OCI-LY1 (cell line): ENCODE measurements at regions not wholly inside any gene's neighbourhood (a gene's known extent, or its start where the extent isn't known, plus 50 kb on each side); places are given as distances from the start of the nearest gene placed in this dataset.

ENCODE experiments used
- H2AFZ ChIP-seq: fragments of 200-600 bp; sonication (generic), shearing (Covaris generic); 2 replicates; pipeline ENCODE4 v1.6.0; 2014; ENCODE audit warnings: antibody characterized with exemption, mild to moderate bottlenecking, low read length
- H3F3A ChIP-seq: fragments of 200-600 bp; sonication (generic), shearing (Covaris generic); 2 replicates; pipeline ENCODE4 v1.6.0; 2014; ENCODE audit warnings: mild to moderate bottlenecking, antibody characterized with exemption, low read length, moderate library complexity; ENCODE audit not compliant: insufficient read depth
- H3K27ac ChIP-seq: fragments of 200-600 bp; sonication (generic); 2 replicates; pipeline ENCODE4 v1.5.1; 2014; ENCODE audit warnings: low read length, mixed run types, mild to moderate bottlenecking, low read depth; ENCODE audit not compliant: poor library complexity, severe bottlenecking
- H3K27me3 ChIP-seq: fragments of 200-600 bp; sonication (generic); 2 replicates; pipeline ENCODE4 v1.6.0; 2014; ENCODE audit warnings: antibody characterized with exemption, mild to moderate bottlenecking, low read length, moderate library complexity; ENCODE audit not compliant: insufficient read depth
- H3K36me3 ChIP-seq: fragments of 200-600 bp; sonication (generic); 2 replicates; pipeline ENCODE4 v1.6.1; 2014; ENCODE audit warnings: mild to moderate bottlenecking, antibody characterized with exemption, low read length, moderate library complexity, mixed read lengths; ENCODE audit not compliant: insufficient read depth
- H3K4me1 ChIP-seq: fragments of 200-600 bp; sonication (generic); 2 replicates; pipeline ENCODE4 v1.5.1; 2014; ENCODE audit warnings: mild to moderate bottlenecking, low read length, moderate library complexity; ENCODE audit not compliant: insufficient read depth, severe bottlenecking
- H3K4me2 ChIP-seq: fragments of 200-600 bp; sonication (generic), shearing (Covaris generic); 2 replicates; pipeline ENCODE4 v1.6.1; 2014; ENCODE audit warnings: low read length
- H3K4me3 ChIP-seq: fragments of 200-600 bp; sonication (generic); 2 replicates; pipeline ENCODE4 v1.5.1; 2014; ENCODE audit warnings: low read length, low read depth, mild to moderate bottlenecking, mixed read lengths; ENCODE audit not compliant: poor library complexity, severe bottlenecking
- H3K79me2 ChIP-seq: fragments of 200-600 bp; shearing (Covaris generic); 2 replicates; pipeline ENCODE4 v1.6.1; 2016; ENCODE audit warnings: mixed run types, low read length, mixed read lengths; ENCODE audit not compliant: insufficient read depth
- H3K9ac ChIP-seq: fragments of 200-600 bp; sonication (generic), shearing (Covaris generic); 2 replicates; pipeline ENCODE4 v1.6.1; 2014; ENCODE audit warnings: mild to moderate bottlenecking, low read length, mixed read lengths
- H3K9me2 ChIP-seq: fragments of 200-600 bp; sonication (generic), shearing (Covaris generic); 2 replicates; pipeline ENCODE4 v1.6.1; 2014; ENCODE audit warnings: low read depth, mild to moderate bottlenecking, low read length, mixed read lengths
- H3K9me3 ChIP-seq: fragments of 200-600 bp; shearing (Covaris generic); 2 replicates; pipeline ENCODE4 v1.6.1; 2014; ENCODE audit warnings: low read length, mixed read lengths
- H4K20me1 ChIP-seq: fragments of 200-600 bp; sonication (generic), shearing (Covaris generic); 2 replicates; pipeline ENCODE4 v1.6.0; 2016; ENCODE audit warnings: mild to moderate bottlenecking, low read length; ENCODE audit not compliant: insufficient read depth
- CTCF ChIP-seq: fragments of 200-600 bp; sonication (generic), shearing (Covaris generic); IDR thresholded peaks from 2 replicates; pipeline ENCODE4 v1.5.1; 2017; ENCODE audit warnings: mild to moderate bottlenecking, antibody characterized with exemption, low read length, moderate library complexity, mixed read lengths
- EZH2 ChIP-seq: fragments of 200-600 bp; sonication (generic), shearing (Covaris generic); IDR thresholded peaks from 2 replicates; pipeline ENCODE4 v1.8.0; 2017; ENCODE audit warnings: borderline replicate concordance, mixed run types, mild to moderate bottlenecking, antibody characterized with exemption, low read length, moderate library complexity, mixed read lengths

- Histone ChIP-seq H3K4me1 (peaks cover 15% of the 10 kb centered on the region), H2AFZ (0 out of 2 replicates have a peak overlapping the region, but pooled peaks have one; percentile 83), H3F3A (no peaks in the 10 kb centered on the region)
These were observed 209.0 kb downstream of the SIM1 start for GRCh38 chr6:100255701-100256100.

GRCh38 chr6:100247123-100247522 is 217.6 kb downstream of the SIM1 start:
- Histone ChIP-seq H3K27ac (no peak overlapping the region), H3K36me3 (no peaks in the 10 kb centered on the region), H2AFZ (no peak overlapping the region), H3F3A (no peaks in the 10 kb centered on the region), H3K9ac (no peak overlapping the region), H3K4me2 (no peak overlapping the region), H3K4me1 (no peaks in the 10 kb centered on the region), H3K4me3 (no peak overlapping the region), H3K9me2 (no peaks in the 10 kb centered on the region), H3K27me3 (no peaks in the 10 kb centered on the region), H3K9me3 (no peaks in the 10 kb centered on the region), H4K20me1 (no peaks in the 10 kb centered on the region), H3K79me2 (no peaks in the 10 kb centered on the region)
- TF ChIP-seq CTCF (no peak), EZH2 (no peak)

More at GRCh38 chr6:100255701-100256100, 209.0 kb downstream of the SIM1 start:
- Histone ChIP-seq H4K20me1 (no peaks in the 10 kb centered on the region), H3K4me3 (no peak overlapping the region), H3K9ac (no peak overlapping the region), H3K27me3 (no peaks in the 10 kb centered on the region), H3K79me2 (no peaks in the 10 kb centered on the region), H3K36me3 (no peaks in the 10 kb centered on the region), H3K9me3 (no peaks in the 10 kb centered on the region), H3K9me2 (no peaks in the 10 kb centered on the region), H3K4me2 (no peak overlapping the region), H3K27ac (no peak overlapping the region)
- TF ChIP-seq EZH2 = no peak
- TF ChIP-seq CTCF = no peak

GRCh38 chr6:100246206-100246605 is 218.5 kb downstream of the SIM1 start:
- H3K27ac ChIP-seq = no peak overlapping the region
- H4K20me1 ChIP-seq = no peaks in the 10 kb centered on the region
- no peak overlapping the region for H3K4me2 ChIP-seq
- H3K9me3 ChIP-seq = no peaks in the 10 kb centered on the region
- TF ChIP-seq EZH2 = no peak
- no peak for TF ChIP-seq CTCF
- no peaks in the 10 kb centered on the region for H3K27me3 ChIP-seq
- H3K79me2 ChIP-seq = no peaks in the 10 kb centered on the region
- H2AFZ ChIP-seq = no peak overlapping the region
- H3K9ac ChIP-seq = no peak overlapping the region
- H3K4me3 ChIP-seq = no peak overlapping the region
- no peaks in the 10 kb centered on the region for H3K4me1 ChIP-seq
- H3F3A ChIP-seq = no peaks in the 10 kb centered on the region
- H3K36me3 ChIP-seq = no peaks in the 10 kb centered on the region
- H3K9me2 ChIP-seq = no peaks in the 10 kb centered on the region
